Endothelial cell of umbilical vein (primary cell): ENCODE measurements at regions not wholly inside any gene's neighbourhood (a gene's known extent, or its start where the extent isn't known, plus 50 kb on each side); places are given as distances from the start of the nearest gene placed in this dataset.

Experiments used
- BruUV-seq: library from RNA; stranded (reverse); fragments of 400-500 nt; replicated peaks from 2 replicates; lab custom pipeline; 2021; lab: Mats Ljungman, UMichigan
- CTCF ChIA-PET: fragments of 300-600, 350-600 bp; sonication (Branson Sonifier 250); formaldehyde crosslinking; loops from one replicate; lab custom pipeline; 2021; ENCODE audit warnings: antibody characterized with exemption, inconsistent platforms; lab: Charles Lee
- POLR2A ChIA-PET: fragments of 300-600, 350-600 bp; sonication (Branson Sonifier 250); formaldehyde crosslinking; loops from one replicate; lab custom pipeline; 2021; ENCODE audit warnings: antibody characterized with exemption, inconsistent platforms; lab: Charles Lee
- DNase-seq: peaks from one replicate; pipeline ENCODE4 v3.0.0-alpha.2; 2011; ENCODE audit warnings: low read depth, low spot score
- FAIRE-seq: peaks from 2 replicates; lab custom pipeline; 2011; peaks lifted over from hg19 to GRCh38; lab: Jason Lieb, UNC
- H2AFZ ChIP-seq: 2 replicates; pipeline ENCODE4 v1.6.0; 2012; ENCODE audit warnings: low read depth, low read length, control low read depth, inconsistent platforms
- H3K27ac ChIP-seq: 2 replicates; pipeline ENCODE4 v1.5.1; 2011; ENCODE audit warnings: low read depth, mild to moderate bottlenecking, control low read depth, low read length, moderate library complexity; ENCODE audit not compliant: insufficient read depth
- H3K27me3 ChIP-seq, 2 experiments: 2 replicates each; pipeline versions ENCODE4 v1.6.0 to v1.6.1; 2011; ENCODE audit warnings: low read length in 2 of 2, mixed read lengths in 1 of 2; ENCODE audit not compliant: control insufficient read depth in 2 of 2, insufficient read depth in 2 of 2
- H3K36me3 ChIP-seq, 2 experiments: 2 replicates in 1 of 2; 3 replicates in 1 of 2; pipeline ENCODE4 v1.5.1; 2011; ENCODE audit warnings: low read length in 2 of 2, mild to moderate bottlenecking in 1 of 2, moderate library complexity in 1 of 2; ENCODE audit not compliant: control insufficient read depth in 2 of 2, insufficient read depth in 2 of 2; ENCODE audit errors: extremely low read depth in 1 of 2
- H3K4me1 ChIP-seq: 3 replicates; pipeline ENCODE4 v1.5.1; 2011; ENCODE audit warnings: mild to moderate bottlenecking, low read length; ENCODE audit not compliant: control insufficient read depth, insufficient read depth; ENCODE audit errors: extremely low read depth
- H3K4me2 ChIP-seq: 2 replicates; pipeline ENCODE4 v1.6.1; 2011; ENCODE audit warnings: low read length, control low read depth, mixed read lengths; ENCODE audit not compliant: insufficient read depth
- H3K4me3 ChIP-seq, 3 experiments: fragments of 200-600 bp in 1 of 3; sonication (generic), shearing (Covaris generic) in 1 of 3; replicated peaks in 1 of 3; 2 replicates each; pipeline ENCODE4 v1.5.1; 2011 to 2016; ENCODE audit warnings: control low read depth in 3 of 3, low read length in 3 of 3, mild to moderate bottlenecking in 2 of 3, inconsistent platforms in 1 of 3, low read depth in 1 of 3, moderate library complexity in 1 of 3; ENCODE audit not compliant: insufficient read depth in 1 of 3
- H3K79me2 ChIP-seq: 2 replicates; pipeline ENCODE4 v1.6.0; 2012; ENCODE audit warnings: low read length, inconsistent platforms; ENCODE audit not compliant: control insufficient read depth, insufficient read depth
- H3K9ac ChIP-seq: replicated peaks from 2 replicates; pipeline ENCODE3; 2011; ENCODE audit warnings: low read length, control low read depth; ENCODE audit not compliant: insufficient read depth; ENCODE audit errors: extremely low read depth
- H3K9me1 ChIP-seq: replicated peaks from 3 replicates; pipeline ENCODE4 v1.6.0; 2011; ENCODE audit warnings: mild to moderate bottlenecking, low read length; ENCODE audit not compliant: control insufficient read depth, insufficient read depth; ENCODE audit errors: extremely low read depth
- H3K9me3 ChIP-seq: replicated peaks from 2 replicates; pipeline ENCODE4 v1.5.1; 2012; ENCODE audit warnings: low read length, inconsistent platforms; ENCODE audit not compliant: control insufficient read depth, insufficient read depth
- H4K20me1 ChIP-seq: replicated peaks from 2 replicates; pipeline ENCODE3; 2011; ENCODE audit warnings: mild to moderate bottlenecking, low read length; ENCODE audit not compliant: control insufficient read depth, insufficient read depth; ENCODE audit errors: extremely low read depth
- CTCF ChIP-seq, 2 donors: IDR thresholded peaks; 1 replicate in 1 of 2; 2 replicates in 1 of 2; pipeline ENCODE4 v1.5.1; 2011; ENCODE audit warnings: low read length in 2 of 2, mild to moderate bottlenecking in 2 of 2, moderate library complexity in 2 of 2, control low read depth in 1 of 2, inconsistent platforms in 1 of 2, low read depth in 1 of 2; ENCODE audit not compliant: insufficient read depth in 1 of 2; ENCODE audit errors: extremely low read depth in 1 of 2
- EZH2 ChIP-seq: IDR thresholded peaks from 2 replicates; pipeline ENCODE4 v1.6.1; 2012; ENCODE audit warnings: borderline replicate concordance, low read depth, mild to moderate bottlenecking, moderate library complexity, low read length, inconsistent platforms; ENCODE audit not compliant: severe bottlenecking
- FOS ChIP-seq: IDR thresholded peaks from 2 replicates; pipeline ENCODE4 v1.6.1; 2011; ENCODE audit warnings: mild to moderate bottlenecking, low read length, moderate library complexity, borderline replicate concordance; ENCODE audit not compliant: insufficient read depth
- GATA2 ChIP-seq: IDR thresholded peaks from 2 replicates; pipeline ENCODE4 v1.7.0; 2011; ENCODE audit warnings: low read depth, mild to moderate bottlenecking, moderate library complexity, mixed read lengths, low read length; ENCODE audit not compliant: insufficient read length, insufficient read depth
- JUN ChIP-seq: IDR thresholded peaks from 2 replicates; pipeline ENCODE4 v1.6.1; 2011; ENCODE audit warnings: borderline replicate concordance, low read depth; ENCODE audit not compliant: insufficient read length, insufficient read depth
- MAX ChIP-seq: IDR thresholded peaks from 2 replicates; pipeline ENCODE4 v1.6.1; 2011; ENCODE audit not compliant: insufficient read depth, insufficient read length
- MYC ChIP-seq: IDR thresholded peaks from one replicate; pipeline ENCODE4 v1.6.1; 2011; ENCODE audit warnings: mild to moderate bottlenecking, low read depth, low read length
- POLR2A ChIP-seq: IDR thresholded peaks from 2 replicates; pipeline ENCODE4 v1.6.1; 2012; ENCODE audit warnings: low read depth, mild to moderate bottlenecking, control low read depth, low read length
- POLR2AphosphoS5 ChIP-seq: IDR thresholded peaks from 2 replicates; pipeline ENCODE4 v1.6.1; 2012; ENCODE audit warnings: low read depth, mild to moderate bottlenecking, control low read depth, low read length, moderate library complexity; ENCODE audit not compliant: insufficient read depth
- dilution Hi-C: fragments of 300-500 bp; cut with MboI; formaldehyde crosslinking; loops from one replicate; pipeline ENCODE4 v1.15.0; 2019; ENCODE audit warnings: low sequenced_read_pairs; ENCODE audit not compliant: extremely low pct_ligation_motif_present
- intact Hi-C: fragments of 100-400 bp; cut with micrococcal nuclease; formaldehyde crosslinking; loops from one replicate; pipeline ENCODE4 v1.10.0; 2022

- FAIRE-seq: no peak
- Histone ChIP-seq H3K4me2 (no peak overlapping the region), H3K4me1 (peaks cover 21% of the 10 kb centered on the region), H3K27ac (no peak overlapping the region), H3K9me1 (no peaks in the 10 kb centered on the region), H3K36me3 (no peaks in the 10 kb centered on the region), H3K4me3 (no peak overlapping the region), H3K9ac (no peak overlapping the region), H3K27me3 (no peaks in the 10 kb centered on the region), H3K9me3 (no peaks in the 10 kb centered on the region), H2AFZ (no peak overlapping the region), H3K79me2 (no peaks in the 10 kb centered on the region), H4K20me1 (no peaks in the 10 kb centered on the region)
- intact Hi-C loops: no loop called here
- no peak for TF ChIP-seq POLR2AphosphoS5
- TF ChIP-seq MAX: no peak
- TF ChIP-seq EZH2: no peak
- TF ChIP-seq MYC: no peak
- no peak for TF ChIP-seq FOS
- no peak for TF ChIP-seq POLR2A
- TF ChIP-seq JUN: no peak
- TF ChIP-seq GATA2: no peak
- no peak for TF ChIP-seq CTCF (IDR thresholded peaks at IDR 0.05; ENCODE audit: extremely low read depth in 1 of 2, insufficient read depth in 1 of 2, low read depth in 1 of 2, low read length in 2 of 2)
- BruUV-seq: no TSS peak
- ChIA-PET CTCF (interaction anchor here (0.9 to 1.6 kb wide), 7 partner anchors 10 to 373 kb away, joined by 3 to 7 read pairs (median 4); no protein-coding TSS in a partner anchor), POLR2A (no interaction called here)
- no peak for DNase-seq
- dilution Hi-C loops: no loop called here
Observed at GRCh38 chr2:176514276-176514675, 245.0 kb downstream of the MTX2 start.
